ENCODE measurements at regions not wholly inside any gene's neighbourhood (a gene's known extent, or its start where the extent isn't known, plus 50 kb on each side); places are given as distances from the start of the nearest gene placed in this dataset.

- TF ChIP-seq, protein P1, sequence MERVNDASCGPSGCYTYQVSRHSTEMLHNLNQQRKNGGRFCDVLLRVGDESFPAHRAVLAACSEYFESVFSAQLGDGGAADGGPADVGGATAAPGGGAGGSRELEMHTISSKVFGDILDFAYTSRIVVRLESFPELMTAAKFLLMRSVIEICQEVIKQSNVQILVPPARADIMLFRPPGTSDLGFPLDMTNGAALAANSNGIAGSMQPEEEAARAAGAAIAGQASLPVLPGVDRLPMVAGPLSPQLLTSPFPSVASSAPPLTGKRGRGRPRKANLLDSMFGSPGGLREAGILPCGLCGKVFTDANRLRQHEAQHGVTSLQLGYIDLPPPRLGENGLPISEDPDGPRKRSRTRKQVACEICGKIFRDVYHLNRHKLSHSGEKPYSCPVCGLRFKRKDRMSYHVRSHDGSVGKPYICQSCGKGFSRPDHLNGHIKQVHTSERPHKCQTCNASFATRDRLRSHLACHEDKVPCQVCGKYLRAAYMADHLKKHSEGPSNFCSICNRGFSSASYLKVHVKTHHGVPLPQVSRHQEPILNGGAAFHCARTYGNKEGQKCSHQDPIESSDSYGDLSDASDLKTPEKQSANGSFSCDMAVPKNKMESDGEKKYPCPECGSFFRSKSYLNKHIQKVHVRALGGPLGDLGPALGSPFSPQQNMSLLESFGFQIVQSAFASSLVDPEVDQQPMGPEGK (CRISPR knock-in tag; IDR thresholded peaks at IDR 0.05; ENCODE audit: borderline replicate concordance): no peak
- no peak for TF ChIP-seq BACH2 (CRISPR knock-in tag; IDR thresholded peaks at IDR 0.05; ENCODE audit: borderline replicate concordance)
Measured at GRCh38 chr11:23272095-23272494, 411.8 kb upstream of the CCDC179 start (continued).

DNA sequence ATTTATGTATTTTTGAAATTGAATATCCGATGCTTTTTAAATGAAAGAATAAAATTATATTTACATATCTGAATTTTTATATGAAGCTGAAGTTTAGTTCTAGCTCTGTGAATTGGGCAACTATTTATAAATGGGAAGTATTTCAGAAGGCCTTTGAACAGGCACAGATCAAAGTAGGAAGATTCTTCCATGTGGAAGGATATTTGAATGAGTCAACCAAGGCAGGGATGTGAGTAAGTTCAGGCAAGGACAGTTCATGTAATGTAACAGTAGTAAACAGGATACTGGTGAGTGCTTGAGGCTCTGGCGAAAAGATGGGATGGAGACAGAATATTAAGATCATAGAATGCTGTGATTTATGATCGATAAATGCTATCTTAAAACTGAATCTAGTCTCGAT is 417.8 kb upstream of the CCDC179 start:
- no peak for ATAC-seq
- TF ChIP-seq RARB (CRISPR knock-in tag; IDR thresholded peaks at IDR 0.05) (no peak), ISL1 (CRISPR knock-in tag; IDR thresholded peaks at IDR 0.05) (no peak), SNAI2 (CRISPR knock-in tag; IDR thresholded peaks at IDR 0.05) (no peak), ESRRG (CRISPR knock-in tag; IDR thresholded peaks at IDR 0.05) (no peak)
- TF ChIP-seq, protein P1 (CRISPR knock-in tag; IDR thresholded peaks at IDR 0.05; ENCODE audit: borderline replicate concordance): no peak
- TF ChIP-seq, protein P2, sequence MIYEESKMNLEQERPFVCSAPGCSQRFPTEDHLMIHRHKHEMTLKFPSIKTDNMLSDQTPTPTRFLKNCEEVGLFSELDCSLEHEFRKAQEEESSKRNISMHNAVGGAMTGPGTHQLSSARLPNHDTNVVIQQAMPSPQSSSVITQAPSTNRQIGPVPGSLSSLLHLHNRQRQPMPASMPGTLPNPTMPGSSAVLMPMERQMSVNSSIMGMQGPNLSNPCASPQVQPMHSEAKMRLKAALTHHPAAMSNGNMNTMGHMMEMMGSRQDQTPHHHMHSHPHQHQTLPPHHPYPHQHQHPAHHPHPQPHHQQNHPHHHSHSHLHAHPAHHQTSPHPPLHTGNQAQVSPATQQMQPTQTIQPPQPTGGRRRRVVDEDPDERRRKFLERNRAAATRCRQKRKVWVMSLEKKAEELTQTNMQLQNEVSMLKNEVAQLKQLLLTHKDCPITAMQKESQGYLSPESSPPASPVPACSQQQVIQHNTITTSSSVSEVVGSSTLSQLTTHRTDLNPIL (CRISPR knock-in tag; IDR thresholded peaks at IDR 0.05; ENCODE audit: low read depth): no peak
- TF ChIP-seq, protein P3, sequence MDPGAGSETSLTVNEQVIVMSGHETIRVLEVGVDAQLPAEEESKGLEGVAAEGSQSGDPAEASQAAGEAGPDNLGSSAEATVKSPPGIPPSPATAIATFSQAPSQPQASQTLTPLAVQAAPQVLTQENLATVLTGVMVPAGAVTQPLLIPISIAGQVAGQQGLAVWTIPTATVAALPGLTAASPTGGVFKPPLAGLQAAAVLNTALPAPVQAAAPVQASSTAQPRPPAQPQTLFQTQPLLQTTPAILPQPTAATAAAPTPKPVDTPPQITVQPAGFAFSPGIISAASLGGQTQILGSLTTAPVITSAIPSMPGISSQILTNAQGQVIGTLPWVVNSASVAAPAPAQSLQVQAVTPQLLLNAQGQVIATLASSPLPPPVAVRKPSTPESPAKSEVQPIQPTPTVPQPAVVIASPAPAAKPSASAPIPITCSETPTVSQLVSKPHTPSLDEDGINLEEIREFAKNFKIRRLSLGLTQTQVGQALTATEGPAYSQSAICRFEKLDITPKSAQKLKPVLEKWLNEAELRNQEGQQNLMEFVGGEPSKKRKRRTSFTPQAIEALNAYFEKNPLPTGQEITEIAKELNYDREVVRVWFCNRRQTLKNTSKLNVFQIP (CRISPR knock-in tag; IDR thresholded peaks at IDR 0.05; ENCODE audit: borderline replicate concordance, low read depth): no peak

DNA sequence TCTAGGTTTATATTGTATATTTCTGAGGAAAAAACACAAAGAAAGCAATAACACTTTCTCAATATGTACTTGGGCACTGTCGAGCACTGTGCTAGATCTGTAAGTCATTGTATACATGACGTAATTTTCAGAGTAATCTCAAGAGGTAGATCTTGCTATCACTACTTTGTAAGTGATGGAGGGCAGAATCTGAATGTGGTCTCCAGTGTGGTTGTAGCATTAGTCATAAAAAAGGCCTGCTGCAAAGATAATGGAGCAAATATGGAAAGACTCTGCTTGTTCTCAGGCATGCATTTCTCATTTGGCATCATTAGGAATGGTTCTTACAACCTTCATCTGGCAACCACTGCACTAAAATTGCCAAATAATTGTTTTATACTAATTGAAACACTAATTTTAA is 419.8 kb upstream of the CCDC179 start:
- TF ChIP-seq, protein P3 (CRISPR knock-in tag; IDR thresholded peaks at IDR 0.05; ENCODE audit: borderline replicate concordance, low read depth): no peak
- TF ChIP-seq ZNF8 (CRISPR knock-in tag; IDR thresholded peaks at IDR 0.05): no peak
- no peak for TF ChIP-seq SNAI2 (CRISPR knock-in tag; IDR thresholded peaks at IDR 0.05)
- TF ChIP-seq ZNF565 (CRISPR knock-in tag; conservative IDR thresholded peaks at IDR 0.05; ENCODE audit: low read depth): no peak
- no peak for TF ChIP-seq ESRRG (CRISPR knock-in tag; IDR thresholded peaks at IDR 0.05)
- TF ChIP-seq, protein P1 (CRISPR knock-in tag; IDR thresholded peaks at IDR 0.05; ENCODE audit: borderline replicate concordance): no peak
- no peak for TF ChIP-seq ZFP30 (CRISPR knock-in tag; IDR thresholded peaks at IDR 0.05)
- TF ChIP-seq PPARA (CRISPR knock-in tag; IDR thresholded peaks at IDR 0.05; ENCODE audit: borderline replicate concordance): no peak
- TF ChIP-seq TCF4 (CRISPR knock-in tag; IDR thresholded peaks at IDR 0.05; ENCODE audit: borderline replicate concordance): no peak
- no peak for TF ChIP-seq ZC3H10 (CRISPR knock-in tag; IDR thresholded peaks at IDR 0.05)
- no peak for TF ChIP-seq TSHZ2 (CRISPR knock-in tag; IDR thresholded peaks at IDR 0.05)
- TF ChIP-seq RARB (CRISPR knock-in tag; IDR thresholded peaks at IDR 0.05): no peak
- no peak for TF ChIP-seq ISL1 (CRISPR knock-in tag; IDR thresholded peaks at IDR 0.05)
- TF ChIP-seq CSRNP3 (CRISPR knock-in tag; IDR thresholded peaks at IDR 0.05): no peak
- TF ChIP-seq, protein P2 (CRISPR knock-in tag; IDR thresholded peaks at IDR 0.05; ENCODE audit: low read depth): no peak
- TF ChIP-seq CSDC2 (CRISPR knock-in tag; IDR thresholded peaks at IDR 0.05): no peak
- TF ChIP-seq GLIS3 (CRISPR knock-in tag; IDR thresholded peaks at IDR 0.05): no peak
- TF ChIP-seq ZNF70 (CRISPR knock-in tag; IDR thresholded peaks at IDR 0.05): no peak
- TF ChIP-seq ARNTL (CRISPR knock-in tag; IDR thresholded peaks at IDR 0.05; ENCODE audit: borderline replicate concordance, low read depth): no peak

More for the DNA sequence above, 419.8 kb upstream of the CCDC179 start:
- ATAC-seq: no peak
